ENCODE measurements at regions not wholly inside any gene's neighbourhood (a gene's known extent, or its start where the extent isn't known, plus 50 kb on each side); places are given as distances from the start of the nearest gene placed in this dataset.
"Not testable (repeated sequence)": the region's sequence is repeated elsewhere in the genome, so short reads cannot be mapped to it uniquely, and the experiment has no call there.

DNA sequence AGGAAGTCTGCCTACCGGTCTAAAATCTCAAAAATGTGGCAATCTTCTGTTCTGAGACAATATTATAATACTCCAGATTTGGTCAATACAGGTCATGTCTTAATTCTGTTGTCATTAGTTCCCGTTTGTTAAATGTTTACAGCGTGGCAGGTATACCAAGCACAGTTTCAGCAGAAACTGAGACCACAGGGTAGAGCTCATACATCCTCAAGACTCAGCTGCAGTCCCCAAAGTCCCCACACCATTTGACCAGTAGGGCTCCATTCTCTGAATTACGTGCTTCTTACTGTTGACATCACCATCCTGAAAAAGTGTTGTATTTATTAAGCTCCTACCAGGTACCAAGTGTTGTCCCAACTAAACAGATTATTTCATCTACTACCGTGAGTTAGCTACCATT lies 157.1 kb downstream of the MC4R start:
- DNase-seq (ENCODE audit: low read depth in 4 of 4, low spot score in 3 of 4), result no peak

- DNase-seq (ENCODE audit: low read depth in 4 of 4, low spot score in 3 of 4), result no peak
Measured at GRCh38 chr18:60209042-60209441, 163.5 kb downstream of the MC4R start.

GRCh38 chr18:60202708-60203107 lies 169.9 kb downstream of the MC4R start:
- no peak for DNase-seq (ENCODE audit: low read depth in 4 of 4, low spot score in 3 of 4)

DNA sequence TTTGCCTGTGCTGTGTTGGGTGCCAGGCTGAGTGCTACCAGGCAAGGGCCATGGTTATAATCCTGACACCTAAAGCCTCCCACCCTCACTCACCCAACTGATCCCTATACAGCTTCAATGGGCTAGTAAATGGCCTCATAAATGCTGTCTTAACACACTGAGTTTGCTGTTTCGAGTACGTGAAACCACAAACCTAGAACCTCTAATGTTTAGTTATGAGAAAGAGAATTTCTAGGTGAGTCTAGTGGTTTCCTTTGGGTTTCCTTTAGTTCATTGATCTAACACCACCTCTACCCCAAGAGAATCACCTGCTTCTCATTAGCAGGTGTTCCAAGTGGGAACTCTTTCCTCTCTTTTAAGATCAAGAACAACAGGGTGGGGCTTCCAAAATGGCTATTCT lies 172.0 kb downstream of the MC4R start:
- no peak for DNase-seq (ENCODE audit: low read depth in 4 of 4, low spot score in 3 of 4)

- DNase-seq (ENCODE audit: low read depth in 4 of 4, low spot score in 3 of 4), result no peak
Measured at GRCh38 chr18:60199505-60199904, 173.1 kb downstream of the MC4R start.

DNA sequence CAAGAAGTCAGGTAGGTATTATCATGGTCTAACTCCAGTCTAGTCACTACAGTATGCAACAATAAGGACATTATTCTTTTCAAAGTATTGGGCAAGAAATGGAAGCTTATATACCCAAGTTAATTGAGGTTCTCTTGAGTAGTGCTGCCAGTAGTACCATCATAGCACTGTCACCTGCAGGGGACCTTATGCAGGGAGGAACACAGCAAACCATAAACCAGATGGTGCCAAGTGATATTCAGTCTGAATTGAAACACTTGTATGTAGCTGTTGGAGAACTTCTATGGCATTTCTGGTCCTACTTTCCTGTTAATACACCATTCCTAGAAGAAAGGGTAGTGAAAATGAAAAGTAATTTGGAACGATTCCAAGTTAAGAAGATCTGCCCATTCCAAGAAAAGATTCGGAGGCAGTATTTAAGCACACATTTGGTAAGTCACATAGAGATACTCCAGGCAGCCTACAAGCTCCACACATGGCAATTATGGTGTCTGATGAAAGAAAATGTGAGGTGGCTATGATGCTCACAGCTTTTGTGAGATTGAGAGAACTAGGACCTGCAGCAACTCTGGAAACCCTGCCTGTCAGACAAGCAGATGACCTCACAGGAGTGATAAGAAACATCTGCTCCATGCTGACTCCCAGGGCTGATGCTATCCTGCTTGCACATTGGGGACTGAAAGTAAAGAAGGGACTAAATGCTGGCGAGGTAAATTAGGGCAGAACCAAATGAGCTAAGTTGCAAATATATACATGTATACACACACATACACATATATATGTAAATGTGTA lies 174.7 kb downstream of the MC4R start:
- peak in 3 of 4 donors; percentile 5 to 33 (median 14) for DNase-seq (ENCODE audit: low read depth in 4 of 4, low spot score in 3 of 4)

GRCh38 chr18:60196836-60197606 lies 175.6 kb downstream of the MC4R start:
- DNase-seq (ENCODE audit: low read depth in 4 of 4, low spot score in 3 of 4), result no peak

GRCh38 chr18:60193780-60194179 lies 178.8 kb downstream of the MC4R start:
- DNase-seq (ENCODE audit: low read depth in 4 of 4, low spot score in 3 of 4), result no peak

GRCh38 chr18:60191926-60192325 lies 180.6 kb downstream of the MC4R start:
- no peak for DNase-seq (ENCODE audit: low read depth in 4 of 4, low spot score in 3 of 4)

- no peak for DNase-seq (ENCODE audit: low read depth in 4 of 4, low spot score in 3 of 4)
Measured at GRCh38 chr18:60189856-60190255, 182.7 kb downstream of the MC4R start.

DNA sequence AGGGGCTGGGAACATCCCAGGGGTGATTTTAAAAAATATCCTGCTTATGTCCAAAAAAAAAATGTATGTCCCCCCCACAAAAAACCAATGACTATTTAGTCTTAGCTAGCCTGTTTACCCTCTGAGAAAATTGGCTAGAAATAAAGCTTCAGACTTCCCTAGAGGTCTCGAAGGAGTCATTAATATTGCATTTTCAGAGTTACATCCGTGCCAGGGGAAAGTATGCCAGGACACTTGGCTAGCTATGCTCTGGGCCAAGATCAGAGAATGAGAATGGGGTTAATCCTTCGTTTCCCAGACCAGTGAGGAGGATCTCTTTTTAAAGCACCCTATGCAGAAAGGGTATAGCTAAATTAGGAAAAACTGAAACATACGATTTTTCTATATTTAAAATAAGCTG lies 183.6 kb downstream of the MC4R start:
- no peak for DNase-seq (ENCODE audit: low read depth in 4 of 4, low spot score in 3 of 4)

DNA sequence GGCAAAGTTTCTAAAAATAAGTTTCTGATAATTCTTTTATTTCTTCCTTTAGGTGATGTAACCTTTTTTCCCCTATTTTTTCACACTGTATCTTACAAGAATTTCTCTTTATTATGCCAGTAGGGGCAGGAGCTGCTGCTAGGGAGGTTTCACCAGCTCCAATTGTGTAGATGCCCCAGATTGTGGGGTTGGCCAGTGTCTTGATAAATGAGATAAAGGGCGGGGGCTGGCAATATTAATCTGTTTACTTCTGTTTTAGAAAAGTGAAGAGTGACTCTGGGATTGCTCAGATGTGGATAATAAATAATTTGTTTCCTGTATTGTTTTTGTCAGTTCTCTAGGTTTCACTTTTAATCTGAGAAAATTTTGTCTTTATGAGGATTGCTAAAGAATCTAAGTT lies 190.4 kb downstream of the MC4R start:
- no peak for DNase-seq (ENCODE audit: low read depth in 4 of 4, low spot score in 3 of 4)

DNA sequence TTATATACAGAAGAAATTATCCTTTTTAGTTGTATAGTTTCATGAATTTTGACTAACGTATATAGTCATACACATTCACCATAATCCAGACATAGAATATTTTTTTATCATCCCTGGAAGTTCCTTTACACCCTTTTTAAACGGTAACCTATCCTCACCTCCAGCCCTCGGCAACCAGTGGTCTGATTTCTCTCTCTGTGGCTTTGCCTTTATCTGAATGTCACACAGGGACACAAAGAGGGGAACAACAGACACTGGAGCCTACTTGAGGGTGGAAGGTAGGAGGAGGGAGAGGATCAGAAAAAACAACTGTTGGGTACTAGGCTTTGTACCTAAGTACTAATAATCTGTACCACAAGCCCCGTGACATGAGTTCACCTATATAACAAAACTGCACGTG lies 191.9 kb downstream of the MC4R start:
- DNase-seq (ENCODE audit: low read depth in 4 of 4, low spot score in 3 of 4), result no peak

GRCh38 chr18:60178224-60178623 lies 194.4 kb downstream of the MC4R start:
- DNase-seq (ENCODE audit: low read depth in 4 of 4, low spot score in 3 of 4), result not testable (repeated sequence)

DNA sequence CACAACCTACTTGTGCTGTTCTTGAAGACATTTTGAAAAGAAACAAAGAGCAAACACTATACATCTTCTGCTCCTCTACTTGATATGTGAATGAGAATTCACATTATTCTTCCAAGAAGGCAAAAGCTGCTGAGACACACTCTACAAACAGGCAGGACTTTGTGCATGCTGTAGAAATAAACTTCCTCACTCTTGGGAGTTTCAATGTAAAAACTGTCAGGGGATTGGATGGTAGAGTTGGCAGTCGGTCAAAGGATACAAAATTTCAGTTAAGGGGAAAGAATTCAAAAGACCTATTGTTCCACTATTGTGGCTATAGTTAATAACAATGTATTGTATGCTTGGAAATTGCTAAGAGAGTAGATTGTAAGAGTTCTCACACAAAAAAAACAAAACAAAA lies 196.3 kb downstream of the MC4R start:
- no peak for DNase-seq (ENCODE audit: low read depth in 4 of 4, low spot score in 3 of 4)

GRCh38 chr18:60174832-60175231 lies 197.7 kb downstream of the MC4R start:
- DNase-seq (ENCODE audit: low read depth in 4 of 4, low spot score in 3 of 4), result no peak

DNA sequence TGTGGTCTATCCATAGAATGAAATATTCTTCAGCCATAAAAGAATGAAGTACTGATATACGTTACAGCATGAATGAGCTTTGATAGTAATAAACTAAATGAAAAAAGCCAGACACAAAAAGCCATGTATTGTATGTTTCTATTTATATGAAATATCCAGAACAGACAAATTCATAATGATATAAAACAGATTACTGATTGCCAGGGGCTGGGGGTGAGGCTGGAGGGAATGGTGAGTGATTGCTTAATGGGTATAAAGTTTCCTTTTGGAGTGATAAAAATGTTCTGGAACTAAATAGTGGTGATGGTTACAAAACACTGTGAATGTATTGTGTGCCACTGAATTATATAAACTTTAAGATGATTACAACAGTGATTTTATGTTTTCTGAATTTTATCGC lies 200.5 kb downstream of the MC4R start:
- no peak for DNase-seq (ENCODE audit: low read depth in 4 of 4, low spot score in 3 of 4)

GRCh38 chr18:60163622-60164021 lies 209.0 kb downstream of the MC4R start:
- no peak for DNase-seq (ENCODE audit: low read depth in 4 of 4, low spot score in 3 of 4)

GRCh38 chr18:60162388-60162787 lies 210.2 kb downstream of the MC4R start:
- DNase-seq (ENCODE audit: low read depth in 4 of 4, low spot score in 3 of 4), result no peak

DNA sequence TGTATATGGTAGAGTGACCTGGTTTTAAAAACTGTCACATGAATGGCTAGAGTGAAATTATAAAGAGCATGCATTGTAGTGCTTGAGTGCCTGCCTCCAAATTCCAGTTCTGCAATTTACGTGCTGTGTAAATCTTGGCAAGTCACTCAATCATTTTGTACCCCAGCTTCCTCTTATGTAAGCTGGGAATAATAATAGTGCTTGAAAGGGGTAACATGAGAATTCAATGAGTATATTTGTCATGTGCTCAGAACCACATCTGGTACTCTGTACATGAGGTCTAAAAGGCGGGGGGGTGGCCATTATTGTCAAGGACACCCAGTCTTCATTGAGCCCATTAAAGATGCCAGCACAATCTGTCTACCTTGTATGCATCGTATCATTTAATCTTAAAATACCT lies 214.8 kb downstream of the MC4R start:
- DNase-seq (ENCODE audit: low read depth in 4 of 4, low spot score in 3 of 4), result no peak

GRCh38 chr18:60153376-60153775 lies 219.2 kb downstream of the MC4R start:
- no peak for DNase-seq (ENCODE audit: low read depth in 4 of 4, low spot score in 3 of 4)

DNA sequence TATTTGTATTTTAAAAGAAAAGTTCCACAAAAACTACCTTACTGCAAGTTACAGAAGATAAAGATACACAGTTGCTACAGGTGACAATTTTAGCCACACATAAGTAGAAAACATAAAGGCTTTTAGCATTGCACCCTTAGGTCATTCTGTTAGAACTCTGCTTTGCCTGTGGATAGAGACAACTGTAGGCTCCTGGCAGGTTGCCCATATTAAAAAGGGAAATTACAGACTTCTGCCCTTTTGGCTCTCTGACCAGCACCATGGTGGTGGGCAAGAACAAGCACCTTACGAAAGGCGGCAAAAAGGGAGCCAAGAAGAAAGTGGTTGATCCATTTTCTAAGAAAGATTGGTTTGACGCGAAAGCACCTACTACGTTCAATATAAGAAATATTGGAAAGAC lies 223.3 kb downstream of the MC4R start:
- no peak for DNase-seq (ENCODE audit: low read depth in 4 of 4, low spot score in 3 of 4)

Measured in left renal pelvis (tissue), 4 donors.